ENCODE measurements at regions not wholly inside any gene's neighbourhood (a gene's known extent, or its start where the extent isn't known, plus 50 kb on each side); places are given as distances from the start of the nearest gene placed in this dataset.

GRCh38 chr10:75335191-75335590, 66.4 kb downstream of the ZNF503 start:
- WGBS, 2 donors (ENCODE audit: low coverage in 1 of 2) = 25 to 53% methylated on average over 1 of the region's 1 CpG
- H3K27me3 ChIP-seq = no peaks in the 10 kb centered on the region
- no peak overlapping the region for H3K27ac ChIP-seq
- ATAC-seq = no peak
- TF ChIP-seq CTCF (IDR thresholded peaks at IDR 0.05) = no peak
- no peak for TF ChIP-seq POLR2AphosphoS5 (IDR thresholded peaks at IDR 0.05)
- TF ChIP-seq POLR2A (IDR thresholded peaks at IDR 0.05) = no peak
- no peak for TF ChIP-seq EP300 (IDR thresholded peaks at IDR 0.05)
- H3K4me3 ChIP-seq = no peak overlapping the region
- H3K9me3 ChIP-seq = no peaks in the 10 kb centered on the region
- H3K4me1 ChIP-seq = no peaks in the 10 kb centered on the region
- H3K36me3 ChIP-seq = no peaks in the 10 kb centered on the region

GRCh38 chr10:75334720-75335119, 66.8 kb downstream of the ZNF503 start:
- no peaks in the 10 kb centered on the region for H3K9me3 ChIP-seq
- ATAC-seq = no peak
- TF ChIP-seq POLR2A (IDR thresholded peaks at IDR 0.05) (no peak), CTCF (IDR thresholded peaks at IDR 0.05) (no peak)
- H3K27me3 ChIP-seq = no peaks in the 10 kb centered on the region
- H3K27ac ChIP-seq = no peak overlapping the region
- H3K36me3 ChIP-seq = no peaks in the 10 kb centered on the region
- WGBS, 2 donors (ENCODE audit: low coverage in 1 of 2) = 33 to 57% methylated on average over 1 of the region's 1 CpG
- no peak overlapping the region for H3K4me3 ChIP-seq
- H3K4me1 ChIP-seq = no peaks in the 10 kb centered on the region

- 62% methylated on average over 1 of the region's 1 CpG; no CpG with 5 or more reads in 1 of the 2 donors for WGBS, 2 donors (ENCODE audit: low coverage in 1 of 2)
- Histone ChIP-seq H3K36me3 (no peaks in the 10 kb centered on the region), H3K27me3 (no peaks in the 10 kb centered on the region), H3K4me1 (no peaks in the 10 kb centered on the region), H3K9me3 (no peaks in the 10 kb centered on the region), H3K27ac (no peak overlapping the region), H3K4me3 (no peak overlapping the region)
- ATAC-seq = no peak
- TF ChIP-seq POLR2AphosphoS5 (IDR thresholded peaks at IDR 0.05) = no peak
- no peak for TF ChIP-seq CTCF (IDR thresholded peaks at IDR 0.05)
- no peak for TF ChIP-seq POLR2A (IDR thresholded peaks at IDR 0.05)
- TF ChIP-seq EP300 (IDR thresholded peaks at IDR 0.05) = no peak
These were observed 69.5 kb downstream of the ZNF503 start for GRCh38 chr10:75332081-75332480.

- TF ChIP-seq EP300 (IDR thresholded peaks at IDR 0.05) (no peak), CTCF (IDR thresholded peaks at IDR 0.05) (no peak), POLR2AphosphoS5 (IDR thresholded peaks at IDR 0.05) (no peak), POLR2A (IDR thresholded peaks at IDR 0.05) (no peak)
- 71 to 100% methylated on average over 1 of the region's 1 CpG for WGBS, 2 donors (ENCODE audit: low coverage in 1 of 2)
These were observed 70.5 kb downstream of the ZNF503 start for GRCh38 chr10:75331081-75331480.

GRCh38 chr10:75329190-75329745, 72.3 kb downstream of the ZNF503 start:
- Histone ChIP-seq H3K27me3 (no peaks in the 10 kb centered on the region), H3K9me3 (no peaks in the 10 kb centered on the region), H3K4me1 (no peaks in the 10 kb centered on the region), H3K4me3 (no peak overlapping the region), H3K27ac (no peak overlapping the region), H3K36me3 (no peaks in the 10 kb centered on the region)
- TF ChIP-seq EP300 (IDR thresholded peaks at IDR 0.05) = no peak
- no peak for TF ChIP-seq POLR2AphosphoS5 (IDR thresholded peaks at IDR 0.05)
- TF ChIP-seq CTCF (IDR thresholded peaks at IDR 0.05) = no peak
- TF ChIP-seq POLR2A (IDR thresholded peaks at IDR 0.05) = no peak
- 69% methylated on average over 2 of the region's 2 CpGs; no CpG with 5 or more reads in 1 of the 2 donors for WGBS, 2 donors (ENCODE audit: low coverage in 1 of 2)
- no peak for ATAC-seq

More at GRCh38 chr10:75331081-75331480, 70.5 kb downstream of the ZNF503 start:
- H3K36me3 ChIP-seq = no peaks in the 10 kb centered on the region
- H3K4me3 ChIP-seq = no peak overlapping the region
- no peak for ATAC-seq
- no peaks in the 10 kb centered on the region for H3K4me1 ChIP-seq
- H3K27me3 ChIP-seq = no peaks in the 10 kb centered on the region
- H3K27ac ChIP-seq = no peak overlapping the region
- H3K9me3 ChIP-seq = no peaks in the 10 kb centered on the region
